ENCODE measurements at regions not wholly inside any gene's neighbourhood (a gene's known extent, or its start where the extent isn't known, plus 50 kb on each side); places are given as distances from the start of the nearest gene placed in this dataset.
"Not testable (repeated sequence)": the region's sequence is repeated elsewhere in the genome, so short reads cannot be mapped to it uniquely, and the experiment has no call there.

DNA sequence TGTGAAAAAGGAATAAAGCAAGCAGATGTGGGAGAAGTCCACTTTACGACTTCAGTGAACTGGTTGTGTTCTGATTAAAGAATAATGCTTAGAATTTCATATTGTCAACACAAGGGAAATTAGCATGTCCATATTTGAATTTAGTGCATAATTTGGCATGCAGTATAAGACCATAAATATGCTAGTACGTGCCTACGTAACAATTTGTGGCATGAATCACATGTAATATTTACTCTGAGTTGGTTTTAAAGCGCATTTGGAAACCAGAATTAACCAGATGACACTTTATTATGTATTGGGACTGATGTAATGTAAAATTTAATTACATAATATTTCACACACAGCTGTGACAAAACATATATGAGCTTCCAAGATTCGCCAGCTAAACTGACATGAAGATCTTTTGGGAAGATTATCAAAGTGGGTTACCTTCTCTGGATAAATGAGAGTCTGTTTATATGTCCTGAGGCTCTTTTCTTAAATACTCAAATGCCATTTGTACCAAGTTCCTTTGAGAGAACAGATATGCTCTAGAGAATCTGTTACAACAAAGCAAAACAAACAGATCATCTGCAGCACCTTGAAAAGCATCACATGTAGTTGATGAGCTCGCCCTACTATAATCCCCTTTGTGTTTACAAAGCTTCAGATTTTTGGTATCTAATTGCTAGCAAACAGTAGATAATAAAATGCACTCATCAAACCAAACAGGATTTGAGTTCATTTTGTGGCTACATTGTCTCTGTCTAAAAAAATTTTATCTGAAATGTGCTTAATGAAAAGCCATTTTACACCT lies 1468.6 kb downstream of the CDH11 start:
- no peak for DNase-seq

- no peak for DNase-seq
Measured at GRCh38 chr16:63652091-63652490, 1469.8 kb downstream of the CDH11 start.

DNA sequence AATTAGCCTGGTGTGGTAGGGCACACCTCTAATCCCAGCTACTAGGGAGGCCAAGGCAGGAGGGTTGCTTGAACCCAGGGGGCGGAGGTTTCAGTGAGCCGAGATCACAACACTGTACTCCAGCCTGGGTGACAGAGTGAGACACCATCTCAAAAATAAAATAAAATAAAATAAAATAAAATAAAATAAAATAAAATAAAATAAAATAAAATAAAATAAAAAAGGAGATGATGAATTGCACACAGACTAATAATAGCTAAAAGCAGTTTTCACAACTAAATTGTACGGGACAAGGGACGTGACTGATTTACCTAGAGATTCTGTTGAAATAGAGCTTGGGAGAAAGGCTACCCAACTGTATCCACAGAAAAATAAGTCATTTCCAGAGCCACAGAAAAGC lies 1471.3 kb downstream of the CDH11 start:
- DNase-seq: no peak

GRCh38 chr16:63633706-63634445 lies 1488.0 kb downstream of the CDH11 start:
- DNase-seq: not testable (repeated sequence)

- DNase-seq: no peak
Measured at GRCh38 chr16:63629272-63629671, 1492.6 kb downstream of the CDH11 start.

- no peak for DNase-seq
Measured at GRCh38 chr16:63628812-63629211, 1493.1 kb downstream of the CDH11 start.

GRCh38 chr16:63625126-63625525 lies 1496.7 kb downstream of the CDH11 start:
- no peak for DNase-seq

DNA sequence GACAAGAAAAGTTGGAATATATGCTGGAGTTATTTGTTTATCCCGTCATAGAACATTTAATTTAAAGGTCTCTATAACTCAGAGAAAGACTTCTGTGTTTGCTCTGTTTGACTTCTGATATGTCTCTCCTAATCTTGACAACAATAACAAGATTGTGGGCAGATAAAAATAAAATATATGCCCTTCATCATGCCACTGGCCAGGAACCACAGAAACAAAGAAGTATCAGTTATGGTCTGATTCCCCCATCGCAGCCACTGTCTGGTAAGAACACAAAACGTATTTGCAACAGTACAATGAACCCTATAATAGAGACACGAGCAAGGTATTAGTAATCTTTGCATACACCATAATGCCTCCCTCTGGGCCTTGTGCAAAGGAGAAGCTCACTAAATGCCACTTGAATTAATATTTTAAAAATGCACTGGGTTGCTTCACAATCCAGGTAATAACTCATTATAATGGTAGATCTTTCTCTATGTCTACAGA lies 1498.3 kb downstream of the CDH11 start:
- no peak for DNase-seq

GRCh38 chr16:63618896-63619485 lies 1502.9 kb downstream of the CDH11 start:
- DNase-seq: no peak

DNA sequence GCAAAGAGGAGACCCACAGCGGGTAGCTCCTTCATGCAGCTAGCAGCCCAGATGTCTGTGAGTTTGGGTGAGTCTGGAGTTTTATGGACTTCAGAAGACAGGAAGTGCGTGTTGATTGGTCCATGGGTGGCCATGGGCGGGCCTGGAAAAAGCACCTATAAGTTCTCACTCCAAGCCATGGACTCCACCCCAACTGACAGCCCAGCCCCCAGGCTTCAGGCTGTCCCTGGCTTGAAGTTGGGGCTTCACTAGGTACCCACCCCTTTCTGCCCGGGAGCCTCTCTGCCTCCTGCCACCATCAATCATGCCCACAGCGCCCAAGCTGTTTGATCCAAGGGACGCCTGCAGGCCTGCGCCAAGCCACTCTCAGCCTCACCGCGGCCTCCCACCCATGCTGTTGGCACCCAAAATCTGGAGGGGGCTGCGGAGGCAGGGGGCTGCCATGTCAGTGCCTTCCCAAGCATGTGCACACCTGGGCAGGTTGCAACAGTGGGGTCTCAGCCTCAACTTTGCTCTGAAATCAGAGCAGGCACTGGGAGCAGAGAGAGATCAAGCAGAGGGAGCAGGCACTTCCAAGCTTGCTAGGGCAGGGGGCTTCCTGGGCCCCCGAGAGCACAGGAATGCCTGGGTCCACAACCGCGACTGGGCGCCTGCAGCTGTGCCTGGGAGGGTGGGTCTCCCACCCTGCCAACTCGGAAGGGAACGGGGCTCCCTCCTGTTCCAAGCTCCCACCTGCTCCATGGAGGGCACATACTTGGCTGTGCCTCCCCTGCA lies 1503.7 kb downstream of the CDH11 start:
- DNase-seq: no peak

DNA sequence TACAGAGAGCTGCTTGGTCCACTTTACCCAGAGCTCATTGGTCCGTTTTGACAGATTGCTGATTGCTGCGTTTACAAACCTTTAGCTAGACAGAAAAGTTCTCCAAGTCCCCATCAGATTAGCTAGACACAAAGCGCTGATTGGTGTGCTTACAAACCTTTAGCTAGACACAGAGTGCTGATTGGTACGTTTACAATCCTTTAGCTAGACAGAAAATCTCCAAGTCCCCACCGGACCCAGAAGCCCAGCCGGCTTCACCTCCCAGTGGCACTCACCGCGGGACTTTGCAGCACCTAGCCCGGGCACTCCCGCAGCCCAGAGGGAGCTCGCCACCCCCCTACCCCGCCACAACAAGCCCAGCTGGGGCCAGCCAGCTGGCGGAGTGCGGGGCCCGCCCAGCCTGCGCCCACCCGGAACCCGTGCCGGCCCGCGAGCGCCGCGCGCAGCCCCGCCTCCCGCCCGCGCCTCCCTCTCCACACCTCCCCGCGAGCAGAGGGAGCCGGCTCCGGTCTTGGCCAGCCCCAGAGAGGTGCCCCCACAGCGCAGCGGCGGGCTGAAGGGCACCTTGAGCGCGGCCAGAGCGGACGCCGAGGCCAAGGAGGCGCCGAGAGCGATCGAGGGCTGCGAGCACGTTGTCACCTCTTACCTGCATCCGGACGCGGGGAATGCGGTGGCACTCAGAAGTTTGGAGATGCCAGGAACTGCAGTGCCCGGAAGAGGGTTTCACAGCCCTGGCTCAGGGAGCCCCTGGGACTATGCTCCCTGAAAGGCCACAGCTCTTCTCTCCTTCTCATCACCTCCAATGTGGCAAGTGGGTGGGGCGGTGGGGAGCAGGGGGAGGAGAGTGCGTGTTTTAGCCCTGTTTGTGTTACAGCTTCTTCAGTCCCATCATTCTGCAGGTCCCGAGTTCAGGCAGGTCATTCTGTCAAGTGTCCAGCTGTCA lies 1504.5 kb downstream of the CDH11 start:
- DNase-seq: no peak

- no peak for DNase-seq
Measured at GRCh38 chr16:63614429-63614828, 1507.4 kb downstream of the CDH11 start.

GRCh38 chr16:63613701-63614100 lies 1508.2 kb downstream of the CDH11 start:
- DNase-seq: no peak

DNA sequence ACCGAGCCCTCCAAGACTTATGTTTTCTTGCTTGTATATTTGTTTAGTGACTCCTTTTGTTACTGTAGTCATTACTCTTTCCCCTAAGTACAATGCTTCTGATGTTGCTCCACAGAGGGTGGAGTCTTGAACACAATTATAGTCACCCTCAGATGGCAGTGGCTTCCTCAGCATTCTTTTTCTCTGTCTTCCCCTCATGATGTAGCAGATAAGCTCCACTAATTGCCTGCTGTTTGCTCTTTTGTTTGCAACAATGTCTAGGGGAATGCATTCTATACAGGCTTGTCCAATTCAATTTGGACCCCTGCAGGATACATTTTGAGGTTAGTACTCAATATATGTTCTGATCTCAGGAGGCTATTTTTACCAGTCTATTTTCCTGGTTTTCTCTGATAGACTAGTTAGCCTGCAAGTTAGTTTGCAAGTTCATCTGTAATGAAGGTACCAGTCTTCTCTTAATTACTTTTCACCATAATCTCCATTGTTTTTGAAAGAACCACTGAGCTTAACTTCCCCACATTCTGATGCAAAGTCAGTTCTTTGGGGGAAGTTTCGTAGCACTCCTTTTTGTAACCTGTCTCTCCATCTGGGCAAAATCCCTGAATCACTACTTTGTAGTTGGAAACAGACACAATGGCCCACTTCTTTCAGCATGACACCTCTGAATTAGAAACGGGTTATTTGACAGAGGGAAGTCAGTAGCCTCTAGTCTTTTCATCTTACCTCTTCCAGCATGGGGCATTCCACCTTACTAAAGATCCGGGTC lies 1509.2 kb downstream of the CDH11 start:
- DNase-seq: no peak

DNA sequence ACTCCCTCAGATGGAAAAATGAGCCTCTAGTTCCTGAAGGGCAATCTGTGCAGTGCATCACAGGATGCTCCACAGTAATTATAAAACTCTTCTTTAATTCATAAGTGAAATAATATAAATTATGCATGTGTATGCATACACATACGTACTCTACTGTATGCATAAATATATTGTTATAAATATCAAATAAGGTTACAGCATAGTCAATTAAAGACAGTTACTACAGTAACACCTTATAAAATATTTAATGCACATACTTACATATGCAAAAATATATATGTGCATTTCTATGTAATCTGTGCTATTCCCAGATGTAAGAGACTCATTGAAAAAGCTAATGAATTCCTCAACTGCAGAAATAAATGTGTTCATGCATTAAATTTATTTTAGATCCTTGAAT lies 1515.1 kb downstream of the CDH11 start:
- no peak for DNase-seq

DNA sequence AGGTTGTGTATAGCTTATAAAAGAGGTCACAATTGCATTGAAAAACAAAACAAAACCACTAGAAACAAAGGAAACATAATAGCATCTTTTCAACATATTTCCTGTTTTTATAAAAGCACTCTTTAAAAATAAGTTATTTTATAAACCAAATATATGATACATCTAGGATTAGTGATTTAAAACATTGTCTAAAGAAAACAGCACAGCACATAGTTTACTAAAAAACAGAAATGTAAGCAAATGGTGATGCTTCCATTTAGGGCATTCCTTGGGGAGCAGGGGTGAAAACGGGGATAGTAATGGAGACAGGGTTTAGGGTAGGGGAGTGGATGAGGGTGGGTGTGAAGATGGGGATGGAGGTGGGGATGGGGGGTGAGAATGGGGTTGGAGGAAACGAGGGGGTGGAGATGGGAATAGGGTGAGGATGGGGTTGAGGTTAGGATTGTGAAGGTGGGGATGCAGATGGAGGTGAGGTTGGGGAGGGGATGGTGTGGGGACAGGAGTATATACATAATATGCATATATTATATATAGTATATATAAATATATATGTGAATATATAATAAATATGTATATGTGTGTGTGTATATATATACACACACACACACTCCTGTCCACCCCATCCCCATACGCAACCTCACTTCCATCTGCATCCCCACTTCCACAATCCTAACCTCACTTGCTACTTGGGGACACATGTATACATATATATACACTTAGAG lies 1519.5 kb downstream of the CDH11 start:
- no peak for DNase-seq

- no peak for DNase-seq
Measured at GRCh38 chr16:63596716-63597115, 1525.1 kb downstream of the CDH11 start.

DNA sequence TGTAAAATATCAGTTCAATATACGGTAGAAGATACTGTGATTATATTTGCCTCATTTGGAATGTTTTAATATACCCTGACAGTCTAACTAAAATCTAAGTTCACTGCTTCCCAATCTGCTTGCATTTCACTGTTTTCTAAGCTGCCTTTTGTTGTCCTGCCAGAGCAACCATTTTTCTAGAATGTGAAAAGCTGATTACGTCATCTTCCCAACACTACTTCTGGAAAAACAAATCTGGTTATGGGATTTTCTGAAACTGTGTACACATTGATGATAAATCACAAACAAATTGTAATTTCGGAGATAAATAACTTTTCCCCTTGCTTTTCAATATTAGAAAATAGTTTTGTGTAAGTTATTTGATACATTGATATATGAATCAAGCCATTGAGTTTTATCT lies 1529.0 kb downstream of the CDH11 start:
- DNase-seq: no peak

- DNase-seq: no peak
Measured at GRCh38 chr16:63581570-63581969, 1540.3 kb downstream of the CDH11 start.

- no peak for DNase-seq
Measured at GRCh38 chr16:63578791-63579190, 1542.6 kb upstream of the CDH8 start.

Data from activated CD4-positive, alpha-beta T cell treated with anti-CD3 and anti-CD28 coated beads, Interleukin-2, amount 50 U/mL, for 16 hours (primary cell).